GM21825 (cell line): ENCODE measurements at regions not wholly inside any gene's neighbourhood (a gene's known extent, or its start where the extent isn't known, plus 50 kb on each side); places are given as distances from the start of the nearest gene placed in this dataset.
A peak's percentile ranks its signal among the peaks of the same experiment; 100 is the strongest.

Experiments
- ATAC-seq: cut with Tn5 transposase; IDR thresholded peaks from one replicate; pipeline ENCODE4 v1.9.1; 2021; ENCODE audit warnings: mild to moderate bottlenecking, moderate library complexity; ENCODE audit not compliant: unreplicated experiment

- ATAC-seq, result peak; percentile 52
Observed at GRCh38 chrX:20527558-20528011, 260.9 kb upstream of the RPS6KA3 start.

- no peak for ATAC-seq
Observed at GRCh38 chrX:20527041-20527440, 260.3 kb upstream of the RPS6KA3 start.

GRCh38 chrX:20523626-20524312 is 257.1 kb upstream of the RPS6KA3 start:
- no peak for ATAC-seq

GRCh38 chrX:20522420-20522819 is 255.7 kb upstream of the RPS6KA3 start:
- ATAC-seq, result no peak

GRCh38 chrX:20521222-20521621 is 254.5 kb upstream of the RPS6KA3 start:
- no peak for ATAC-seq

- no peak for ATAC-seq
Observed at GRCh38 chrX:20519826-20520225, 253.1 kb upstream of the RPS6KA3 start.

GRCh38 chrX:20519146-20519545 is 252.4 kb upstream of the RPS6KA3 start:
- no peak for ATAC-seq

GRCh38 chrX:20517565-20517964 is 250.9 kb upstream of the RPS6KA3 start:
- ATAC-seq, result no peak

- ATAC-seq, result peak; percentile 99
Observed at GRCh38 chrX:20515841-20516461, 249.2 kb upstream of the RPS6KA3 start.

GRCh38 chrX:20514358-20514757 is 247.6 kb upstream of the RPS6KA3 start:
- ATAC-seq, result no peak

GRCh38 chrX:20513185-20513584 is 246.5 kb upstream of the RPS6KA3 start:
- ATAC-seq, result no peak

GRCh38 chrX:20511792-20512191 is 245.1 kb upstream of the RPS6KA3 start:
- no peak for ATAC-seq

GRCh38 chrX:20507901-20508620 is 241.4 kb upstream of the RPS6KA3 start:
- ATAC-seq, result no peak

GRCh38 chrX:20506739-20507138 is 240.0 kb upstream of the RPS6KA3 start:
- no peak for ATAC-seq

- ATAC-seq, result no peak
Observed at GRCh38 chrX:20500949-20501348, 234.2 kb upstream of the RPS6KA3 start.

GRCh38 chrX:20500171-20500865 is 233.6 kb upstream of the RPS6KA3 start:
- no peak for ATAC-seq

GRCh38 chrX:20499763-20500162 is 233.1 kb upstream of the RPS6KA3 start:
- no peak for ATAC-seq

- ATAC-seq, result no peak
Observed at GRCh38 chrX:20498851-20499635, 232.3 kb upstream of the RPS6KA3 start.

GRCh38 chrX:20495575-20495974 is 228.9 kb upstream of the RPS6KA3 start:
- no peak for ATAC-seq

GRCh38 chrX:20488473-20488872 is 221.8 kb upstream of the RPS6KA3 start:
- ATAC-seq, result no peak

- no peak for ATAC-seq
Observed at GRCh38 chrX:20487227-20487626, 220.5 kb upstream of the RPS6KA3 start.
